ENCODE measurements at regions not wholly inside any gene's neighbourhood (a gene's known extent, or its start where the extent isn't known, plus 50 kb on each side); places are given as distances from the start of the nearest gene placed in this dataset.
"Not testable (repeated sequence)": the region's sequence is repeated elsewhere in the genome, so short reads cannot be mapped to it uniquely, and the experiment has no call there.

GRCh38 chr12:97643924-97644323, 181.3 kb downstream of the RMST start:
- no peaks in the 10 kb centered on the region for H3K4me1 ChIP-seq (ENCODE audit: control insufficient read depth in 2 of 2, insufficient read depth in 2 of 2, low read length in 1 of 2)
- no peaks in the 10 kb centered on the region for H3K27me3 ChIP-seq (ENCODE audit: control insufficient read depth in 1 of 2, insufficient read depth in 2 of 2, low read length in 2 of 2)
- WGBS, 2 donors: 93 to 96% methylated on average over 7 of the region's 7 CpGs
- no peaks in the 10 kb centered on the region for H3K9me3 ChIP-seq (ENCODE audit: control insufficient read depth in 2 of 2, insufficient read depth in 1 of 2, low read depth in 1 of 2, low read length in 1 of 2)
- H3K36me3 ChIP-seq (ENCODE audit: control insufficient read depth in 2 of 2, insufficient read depth in 2 of 2, low read length in 1 of 2): no peaks in the 10 kb centered on the region
- H3K27ac ChIP-seq (ENCODE audit: low read depth in 2 of 2, low read length in 1 of 2): no peak overlapping the region
- H3K4me3 ChIP-seq (ENCODE audit: low read depth in 1 of 2, low read length in 2 of 2): no peak overlapping the region

GRCh38 chr12:97645726-97646125, 183.1 kb downstream of the RMST start:
- WGBS, 2 donors: 70 to 72% methylated on average over 1 of the region's 1 CpG
- Histone ChIP-seq H3K27ac (ENCODE audit: low read depth in 2 of 2, low read length in 1 of 2) (no peak overlapping the region), H3K36me3 (ENCODE audit: control insufficient read depth in 2 of 2, insufficient read depth in 2 of 2, low read length in 1 of 2) (no peaks in the 10 kb centered on the region), H3K27me3 (ENCODE audit: control insufficient read depth in 1 of 2, insufficient read depth in 2 of 2, low read length in 2 of 2) (no peaks in the 10 kb centered on the region), H3K4me3 (ENCODE audit: low read depth in 1 of 2, low read length in 2 of 2) (no peak overlapping the region), H3K9me3 (ENCODE audit: control insufficient read depth in 2 of 2, insufficient read depth in 1 of 2, low read depth in 1 of 2, low read length in 1 of 2) (no peaks in the 10 kb centered on the region), H3K4me1 (ENCODE audit: control insufficient read depth in 2 of 2, insufficient read depth in 2 of 2, low read length in 1 of 2) (no peaks in the 10 kb centered on the region)

GRCh38 chr12:97647142-97647541, 184.5 kb downstream of the RMST start:
- no peaks in the 10 kb centered on the region for H3K36me3 ChIP-seq (ENCODE audit: control insufficient read depth in 2 of 2, insufficient read depth in 2 of 2, low read length in 1 of 2)
- 79 to 84% methylated on average over 1 of the region's 1 CpG for WGBS, 2 donors
- no peaks in the 10 kb centered on the region for H3K9me3 ChIP-seq (ENCODE audit: control insufficient read depth in 2 of 2, insufficient read depth in 1 of 2, low read depth in 1 of 2, low read length in 1 of 2)
- H3K27ac ChIP-seq (ENCODE audit: low read depth in 2 of 2, low read length in 1 of 2): no peak overlapping the region
- H3K4me3 ChIP-seq (ENCODE audit: low read depth in 1 of 2, low read length in 2 of 2): no peak overlapping the region
- H3K4me1 ChIP-seq (ENCODE audit: control insufficient read depth in 2 of 2, insufficient read depth in 2 of 2, low read length in 1 of 2): no peaks in the 10 kb centered on the region
- H3K27me3 ChIP-seq (ENCODE audit: control insufficient read depth in 1 of 2, insufficient read depth in 2 of 2, low read length in 2 of 2): no peaks in the 10 kb centered on the region

- Histone ChIP-seq H3K4me3 (ENCODE audit: low read depth in 1 of 2, low read length in 2 of 2) (no peak overlapping the region), H3K27me3 (ENCODE audit: control insufficient read depth in 1 of 2, insufficient read depth in 2 of 2, low read length in 2 of 2) (no peaks in the 10 kb centered on the region), H3K27ac (ENCODE audit: low read depth in 2 of 2, low read length in 1 of 2) (no peak overlapping the region), H3K4me1 (ENCODE audit: control insufficient read depth in 2 of 2, insufficient read depth in 2 of 2, low read length in 1 of 2) (no peaks in the 10 kb centered on the region), H3K36me3 (ENCODE audit: control insufficient read depth in 2 of 2, insufficient read depth in 2 of 2, low read length in 1 of 2) (no peaks in the 10 kb centered on the region), H3K9me3 (ENCODE audit: control insufficient read depth in 2 of 2, insufficient read depth in 1 of 2, low read depth in 1 of 2, low read length in 1 of 2) (no peaks in the 10 kb centered on the region)
- WGBS, 2 donors: 59 to 67% methylated on average over 2 of the region's 2 CpGs
Observed at GRCh38 chr12:97650242-97650641, 187.6 kb downstream of the RMST start.

- not testable (repeated sequence) for H3K4me3 ChIP-seq (ENCODE audit: low read depth in 1 of 2, low read length in 2 of 2); H3K9me3 ChIP-seq (ENCODE audit: control insufficient read depth in 2 of 2, insufficient read depth in 1 of 2, low read depth in 1 of 2, low read length in 1 of 2); H3K36me3 ChIP-seq (ENCODE audit: control insufficient read depth in 2 of 2, insufficient read depth in 2 of 2, low read length in 1 of 2); H3K27ac ChIP-seq (ENCODE audit: low read depth in 2 of 2, low read length in 1 of 2); H3K27me3 ChIP-seq (ENCODE audit: control insufficient read depth in 1 of 2, insufficient read depth in 2 of 2, low read length in 2 of 2); H3K4me1 ChIP-seq (ENCODE audit: control insufficient read depth in 2 of 2, insufficient read depth in 2 of 2, low read length in 1 of 2)
- WGBS, 2 donors: 83 to 84% methylated on average over 18 to 19 of the region's 19 CpGs
Observed at GRCh38 chr12:97656548-97656947, 193.9 kb downstream of the RMST start.

- no peaks in the 10 kb centered on the region for H3K27me3 ChIP-seq (ENCODE audit: control insufficient read depth in 1 of 2, insufficient read depth in 2 of 2, low read length in 2 of 2)
- H3K9me3 ChIP-seq (ENCODE audit: control insufficient read depth in 2 of 2, insufficient read depth in 1 of 2, low read depth in 1 of 2, low read length in 1 of 2): no peaks in the 10 kb centered on the region
- 52 to 59% methylated on average over 3 of the region's 3 CpGs for WGBS, 2 donors
- no peak overlapping the region for H3K4me3 ChIP-seq (ENCODE audit: low read depth in 1 of 2, low read length in 2 of 2)
- no peak overlapping the region for H3K27ac ChIP-seq (ENCODE audit: low read depth in 2 of 2, low read length in 1 of 2)
- no peaks in the 10 kb centered on the region for H3K36me3 ChIP-seq (ENCODE audit: control insufficient read depth in 2 of 2, insufficient read depth in 2 of 2, low read length in 1 of 2)
- no peaks in the 10 kb centered on the region for H3K4me1 ChIP-seq (ENCODE audit: control insufficient read depth in 2 of 2, insufficient read depth in 2 of 2, low read length in 1 of 2)
Observed at GRCh38 chr12:97659117-97659880, 196.7 kb downstream of the RMST start.

GRCh38 chr12:97666263-97666662, 203.7 kb downstream of the RMST start:
- no peaks in the 10 kb centered on the region for H3K27me3 ChIP-seq (ENCODE audit: control insufficient read depth in 1 of 2, insufficient read depth in 2 of 2, low read length in 2 of 2)
- no peak overlapping the region for H3K27ac ChIP-seq (ENCODE audit: low read depth in 2 of 2, low read length in 1 of 2)
- WGBS, 2 donors: 51 to 66% methylated on average over 4 of the region's 4 CpGs
- H3K4me1 ChIP-seq (ENCODE audit: control insufficient read depth in 2 of 2, insufficient read depth in 2 of 2, low read length in 1 of 2): no peaks in the 10 kb centered on the region
- no peaks in the 10 kb centered on the region for H3K9me3 ChIP-seq (ENCODE audit: control insufficient read depth in 2 of 2, insufficient read depth in 1 of 2, low read depth in 1 of 2, low read length in 1 of 2)
- H3K36me3 ChIP-seq (ENCODE audit: control insufficient read depth in 2 of 2, insufficient read depth in 2 of 2, low read length in 1 of 2): no peaks in the 10 kb centered on the region
- H3K4me3 ChIP-seq (ENCODE audit: low read depth in 1 of 2, low read length in 2 of 2): no peak overlapping the region

GRCh38 chr12:97672870-97673269, 210.3 kb downstream of the RMST start:
- no peaks in the 10 kb centered on the region for H3K27me3 ChIP-seq (ENCODE audit: control insufficient read depth in 1 of 2, insufficient read depth in 2 of 2, low read length in 2 of 2)
- H3K9me3 ChIP-seq (ENCODE audit: control insufficient read depth in 2 of 2, insufficient read depth in 1 of 2, low read depth in 1 of 2, low read length in 1 of 2): no peaks in the 10 kb centered on the region
- H3K4me3 ChIP-seq (ENCODE audit: low read depth in 1 of 2, low read length in 2 of 2): no peak overlapping the region
- H3K36me3 ChIP-seq (ENCODE audit: control insufficient read depth in 2 of 2, insufficient read depth in 2 of 2, low read length in 1 of 2): no peaks in the 10 kb centered on the region
- H3K27ac ChIP-seq (ENCODE audit: low read depth in 2 of 2, low read length in 1 of 2): no peak overlapping the region
- H3K4me1 ChIP-seq (ENCODE audit: control insufficient read depth in 2 of 2, insufficient read depth in 2 of 2, low read length in 1 of 2): no peaks in the 10 kb centered on the region
- 60 to 69% methylated on average over 5 of the region's 5 CpGs for WGBS, 2 donors

- WGBS, 2 donors: 48 to 81% methylated on average over 2 of the region's 2 CpGs
- H3K27ac ChIP-seq (ENCODE audit: low read depth in 2 of 2, low read length in 1 of 2): no peak overlapping the region
- H3K4me3 ChIP-seq (ENCODE audit: low read depth in 1 of 2, low read length in 2 of 2): no peak overlapping the region
- H3K4me1 ChIP-seq (ENCODE audit: control insufficient read depth in 2 of 2, insufficient read depth in 2 of 2, low read length in 1 of 2): no peaks in the 10 kb centered on the region
- no peaks in the 10 kb centered on the region for H3K36me3 ChIP-seq (ENCODE audit: control insufficient read depth in 2 of 2, insufficient read depth in 2 of 2, low read length in 1 of 2)
- no peaks in the 10 kb centered on the region for H3K27me3 ChIP-seq (ENCODE audit: control insufficient read depth in 1 of 2, insufficient read depth in 2 of 2, low read length in 2 of 2)
- no peaks in the 10 kb centered on the region for H3K9me3 ChIP-seq (ENCODE audit: control insufficient read depth in 2 of 2, insufficient read depth in 1 of 2, low read depth in 1 of 2, low read length in 1 of 2)
Observed at GRCh38 chr12:97680751-97681150, 218.1 kb downstream of the RMST start.

Measured in esophagus (tissue), 2 donors.